H9 (cell line): ENCODE measurements at regions not wholly inside any gene's neighbourhood (a gene's known extent, or its start where the extent isn't known, plus 50 kb on each side); places are given as distances from the start of the nearest gene placed in this dataset.

Source experiments
- DNase-seq: peaks from one replicate; pipeline ENCODE4 v3.0.0-alpha.2; 2017
- H2AFZ ChIP-seq: one replicate; pipeline ENCODE4 v1.6.1; 2013; ENCODE audit warnings: mild to moderate bottlenecking, low read length, control low read depth, moderate library complexity
- H2AK5ac ChIP-seq: 2 replicates; pipeline ENCODE4 v1.6.1; 2013; ENCODE audit warnings: low read length, control low read depth, mixed read lengths; ENCODE audit not compliant: insufficient read length
- H2BK120ac ChIP-seq: one replicate; pipeline ENCODE4 v1.6.1; 2013; ENCODE audit warnings: low read depth, mild to moderate bottlenecking, low read length, control low read depth, inconsistent platforms; ENCODE audit not compliant: poor library complexity, severe bottlenecking
- H2BK12ac ChIP-seq: 2 replicates; pipeline ENCODE4 v1.6.1; 2013; ENCODE audit warnings: low read length, control low read depth, mixed read lengths, low read depth; ENCODE audit not compliant: insufficient read length
- H2BK15ac ChIP-seq: 2 replicates; pipeline ENCODE4 v1.6.1; 2013; ENCODE audit warnings: low read depth, low read length, control low read depth
- H2BK20ac ChIP-seq: one replicate; pipeline ENCODE4 v1.6.1; 2013; ENCODE audit warnings: low read depth, mild to moderate bottlenecking, low read length, control low read depth, inconsistent platforms; ENCODE audit not compliant: poor library complexity, severe bottlenecking
- H2BK5ac ChIP-seq: 2 replicates; pipeline ENCODE4 v1.6.1; 2013; ENCODE audit warnings: low read length, control low read depth, mixed read lengths; ENCODE audit not compliant: insufficient read length
- H3K14ac ChIP-seq: 2 replicates; pipeline ENCODE4 v1.6.1; 2013; ENCODE audit warnings: low read length, control low read depth; ENCODE audit not compliant: insufficient read depth
- H3K18ac ChIP-seq: 2 replicates; pipeline ENCODE4 v1.6.1; 2013; ENCODE audit warnings: low read depth, mild to moderate bottlenecking, mixed read lengths, low read length, control low read depth; ENCODE audit not compliant: insufficient read length
- H3K23ac ChIP-seq: 2 replicates; pipeline ENCODE4 v1.6.1; 2013; ENCODE audit warnings: low read length, control low read depth, mixed read lengths, low read depth; ENCODE audit not compliant: insufficient read length
- H3K23me2 ChIP-seq: 2 replicates; pipeline ENCODE4 v1.6.1; 2013; ENCODE audit warnings: low read depth, mild to moderate bottlenecking, mixed read lengths, low read length, control low read depth; ENCODE audit not compliant: insufficient read length, poor library complexity, severe bottlenecking
- H3K27ac ChIP-seq: 2 replicates; pipeline ENCODE4 v1.5.1; 2013; ENCODE audit warnings: low read length, control low read depth, mixed read lengths, low read depth; ENCODE audit not compliant: insufficient read length
- H3K27me3 ChIP-seq: 2 replicates; pipeline ENCODE4 v1.6.1; 2013; ENCODE audit warnings: low read length, control low read depth, inconsistent platforms; ENCODE audit not compliant: insufficient read depth
- H3K4ac ChIP-seq: 2 replicates; pipeline ENCODE4 v1.6.1; 2013; ENCODE audit warnings: low read depth, mild to moderate bottlenecking, control low read depth, inconsistent platforms, low read length, moderate library complexity
- H3K4me1 ChIP-seq: 2 replicates; pipeline ENCODE4 v1.6.1; 2013; ENCODE audit warnings: low read length, control low read depth, inconsistent platforms; ENCODE audit not compliant: insufficient read depth
- H3K4me2 ChIP-seq: 2 replicates; pipeline ENCODE4 v1.6.1; 2013; ENCODE audit warnings: low read length, control low read depth, mixed read lengths; ENCODE audit not compliant: insufficient read length, insufficient read depth
- H3K56ac ChIP-seq: 2 replicates; pipeline ENCODE4 v1.6.1; 2013; ENCODE audit warnings: low read depth, mild to moderate bottlenecking, mixed read lengths, low read length, control low read depth; ENCODE audit not compliant: insufficient read length
- H3K79me1 ChIP-seq: 2 replicates; pipeline ENCODE4 v1.6.1; 2013; ENCODE audit warnings: low read depth, mild to moderate bottlenecking, moderate library complexity, low read length, control low read depth, inconsistent platforms; ENCODE audit not compliant: insufficient read depth, poor library complexity, severe bottlenecking
- H3K79me2 ChIP-seq: 2 replicates; pipeline ENCODE4 v1.6.1; 2013; ENCODE audit warnings: low read length, control low read depth, inconsistent platforms; ENCODE audit not compliant: insufficient read depth
- H3K9ac ChIP-seq: 2 replicates; pipeline ENCODE4 v1.6.1; 2013; ENCODE audit warnings: low read length, control low read depth, mixed read lengths; ENCODE audit not compliant: insufficient read length; ENCODE audit errors: extremely low read depth
- H3K9me3 ChIP-seq: one replicate; pipeline ENCODE4 v1.6.1; 2013; ENCODE audit warnings: low read depth, low read length, inconsistent platforms; ENCODE audit not compliant: control insufficient read depth
- H3T11ph ChIP-seq: one replicate; pipeline ENCODE4 v1.6.1; 2013; ENCODE audit warnings: mild to moderate bottlenecking, low read length, control low read depth, inconsistent platforms
- H4K20me1 ChIP-seq: one replicate; pipeline ENCODE4 v1.6.1; 2013; ENCODE audit not compliant: control insufficient read depth, insufficient read length, insufficient read depth
- H4K5ac ChIP-seq: 2 replicates; pipeline ENCODE4 v1.6.1; 2013; ENCODE audit warnings: low read depth, mild to moderate bottlenecking, mixed read lengths, low read length, control low read depth; ENCODE audit not compliant: insufficient read length
- H4K8ac ChIP-seq: replicated peaks from 2 replicates; pipeline ENCODE4 v1.6.1; 2013; ENCODE audit warnings: low read length, control low read depth, mixed read lengths, low read depth; ENCODE audit not compliant: insufficient read length
- H4K91ac ChIP-seq: 2 replicates; pipeline ENCODE4 v1.6.1; 2013; ENCODE audit warnings: low read depth, mild to moderate bottlenecking, moderate library complexity, mixed read lengths, low read length, control low read depth; ENCODE audit not compliant: insufficient read length
- H3K27ac Mint-ChIP-seq, 3 experiments: 2 replicates in 2 of 3; 3 replicates in 1 of 3; pipeline ENCODE4 v1.8.0; 2020 to 2021; ENCODE audit warnings: mixed read lengths in 3 of 3, mild to moderate bottlenecking in 1 of 3, moderate library complexity in 1 of 3
- H3K27me3 Mint-ChIP-seq: 2 replicates; pipeline ENCODE4 v1.8.0; 2021; ENCODE audit warnings: low read depth, mild to moderate bottlenecking, moderate library complexity, mixed read lengths
- H3K36me3 Mint-ChIP-seq, 3 experiments: 2 replicates in 2 of 3; 3 replicates in 1 of 3; pipeline ENCODE4 v1.8.0; 2020 to 2021; ENCODE audit warnings: low read depth in 3 of 3, mixed read lengths in 3 of 3; ENCODE audit not compliant: insufficient read depth in 1 of 3
- H3K4me1 Mint-ChIP-seq, 2 experiments: 2 replicates each; pipeline ENCODE4 v1.8.0; 2020; ENCODE audit warnings: mixed read lengths in 2 of 2
- H3K4me3 Mint-ChIP-seq, 2 experiments: 2 replicates in 1 of 2; 3 replicates in 1 of 2; pipeline ENCODE4 v1.8.0; 2020 to 2021; ENCODE audit warnings: mild to moderate bottlenecking in 2 of 2, mixed read lengths in 2 of 2, moderate library complexity in 1 of 2
- H3K9me3 Mint-ChIP-seq, 2 experiments: 2 replicates in 1 of 2; 3 replicates in 1 of 2; pipeline ENCODE4 v1.8.0; 2020; ENCODE audit warnings: mild to moderate bottlenecking in 2 of 2, mixed read lengths in 2 of 2, moderate library complexity in 1 of 2
- WGBS: extraction: QIAGEN DNeasy Blood & Tissue Kit; methylation state at CpG from one replicate; pipeline ENCODE4 v1.1.7; 2013; ENCODE audit warnings: missing lambda C conversion rate, low lambda C conversion rate, mixed read lengths; ENCODE audit not compliant: insufficient read length; ENCODE audit errors: extremely low coverage; 5-methylcytosine and 5-hydroxymethylcytosine counted together
- TF ChIP-seq, protein P1 (sequence below): fragments of 200-600 bp; sonication (generic); conservative IDR thresholded peaks from 3 replicates; pipeline ENCODE4 v1.8.0; 2021; ENCODE audit warnings: antibody characterized with exemption, mild to moderate bottlenecking

- no peak overlapping the region for H2AFZ ChIP-seq
- H3K4me3 Mint-ChIP-seq: no peak overlapping the region
- H3K9ac ChIP-seq: no peak overlapping the region
- no peaks in the 10 kb centered on the region for H3K79me2 ChIP-seq
- H3T11ph ChIP-seq: no peak overlapping the region
- H3K18ac ChIP-seq: no peak overlapping the region
- H3K4ac ChIP-seq: no peak overlapping the region
- H3K27ac ChIP-seq: no peak overlapping the region
- H3K14ac ChIP-seq: no peak overlapping the region
- H4K8ac ChIP-seq: no peak overlapping the region
- H2BK120ac ChIP-seq: no peak overlapping the region
- peaks cover 10 to 17% of the 10 kb centered on the region in 2 experiments for H3K9me3 Mint-ChIP-seq
- H2BK12ac ChIP-seq: no peak overlapping the region
- WGBS: no CpG with 5 or more reads among the region's 2 CpGs
- H2AK5ac ChIP-seq: no peak overlapping the region
- 0 out of 2 replicates have a peak, but pooled peaks cover 2% of the 10 kb centered on the region for H3K27me3 Mint-ChIP-seq
- H3K4me2 ChIP-seq: no peak overlapping the region
- no peaks in the 10 kb centered on the region for H3K27me3 ChIP-seq
- no peaks in the 10 kb centered on the region for H3K4me1 Mint-ChIP-seq
- H2BK5ac ChIP-seq: no peak overlapping the region
- H4K5ac ChIP-seq: no peak overlapping the region
- TF ChIP-seq, protein P1, sequence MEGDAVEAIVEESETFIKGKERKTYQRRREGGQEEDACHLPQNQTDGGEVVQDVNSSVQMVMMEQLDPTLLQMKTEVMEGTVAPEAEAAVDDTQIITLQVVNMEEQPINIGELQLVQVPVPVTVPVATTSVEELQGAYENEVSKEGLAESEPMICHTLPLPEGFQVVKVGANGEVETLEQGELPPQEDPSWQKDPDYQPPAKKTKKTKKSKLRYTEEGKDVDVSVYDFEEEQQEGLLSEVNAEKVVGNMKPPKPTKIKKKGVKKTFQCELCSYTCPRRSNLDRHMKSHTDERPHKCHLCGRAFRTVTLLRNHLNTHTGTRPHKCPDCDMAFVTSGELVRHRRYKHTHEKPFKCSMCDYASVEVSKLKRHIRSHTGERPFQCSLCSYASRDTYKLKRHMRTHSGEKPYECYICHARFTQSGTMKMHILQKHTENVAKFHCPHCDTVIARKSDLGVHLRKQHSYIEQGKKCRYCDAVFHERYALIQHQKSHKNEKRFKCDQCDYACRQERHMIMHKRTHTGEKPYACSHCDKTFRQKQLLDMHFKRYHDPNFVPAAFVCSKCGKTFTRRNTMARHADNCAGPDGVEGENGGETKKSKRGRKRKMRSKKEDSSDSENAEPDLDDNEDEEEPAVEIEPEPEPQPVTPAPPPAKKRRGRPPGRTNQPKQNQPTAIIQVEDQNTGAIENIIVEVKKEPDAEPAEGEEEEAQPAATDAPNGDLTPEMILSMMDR: no peak
- no peaks in the 10 kb centered on the region for H3K9me3 ChIP-seq
- H3K36me3 Mint-ChIP-seq: peaks cover 3 to 4% (median 3%) of the 10 kb centered on the region in 3 experiments; a peak in 4 of 7 replicates
- no peak overlapping the region for H2BK20ac ChIP-seq
- no peak overlapping the region for H3K56ac ChIP-seq
- no peaks in the 10 kb centered on the region for H3K79me1 ChIP-seq
- no peaks in the 10 kb centered on the region for H3K23me2 ChIP-seq
- no peak overlapping the region for H4K91ac ChIP-seq
- H2BK15ac ChIP-seq: no peak overlapping the region
- H3K27ac Mint-ChIP-seq: no peak overlapping the region
- no peaks in the 10 kb centered on the region for H4K20me1 ChIP-seq
- no peak for DNase-seq
- H3K23ac ChIP-seq: no peak overlapping the region
- no peaks in the 10 kb centered on the region for H3K4me1 ChIP-seq
Measured at GRCh38 chr2:67984600-67984999, 78.2 kb downstream of the C1D start.
